ENCODE measurements at regions not wholly inside any gene's neighbourhood (a gene's known extent, or its start where the extent isn't known, plus 50 kb on each side); places are given as distances from the start of the nearest gene placed in this dataset.

DNA sequence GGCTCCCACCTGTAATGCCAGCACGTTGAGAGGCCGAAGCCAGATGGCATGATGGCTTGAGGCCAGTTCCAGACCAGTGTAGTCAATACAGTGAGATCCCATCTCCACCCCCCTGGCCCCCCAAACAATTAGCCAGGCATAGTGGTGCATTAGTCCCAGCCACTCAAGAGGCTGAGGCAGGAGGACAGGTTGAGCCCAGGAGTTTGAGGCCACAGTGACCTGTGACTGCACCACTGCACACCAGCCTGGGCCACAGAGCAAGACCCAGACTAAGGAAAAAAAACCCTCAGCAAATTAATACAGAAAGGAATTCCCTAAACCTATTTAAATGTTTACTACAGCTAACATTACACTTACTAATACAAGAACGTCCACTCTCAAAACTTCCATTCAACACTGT, 424.6 kb downstream of the SHQ1 start:
- no CpG with 5 or more reads among the region's 3 CpGs for WGBS (ENCODE audit: extremely low coverage, insufficient read length, low lambda C conversion rate)
- no peak overlapping the region for H4K91ac ChIP-seq (ENCODE audit: insufficient read length, low read depth, low read length)
- H4K5ac ChIP-seq (ENCODE audit: insufficient read length, low read depth, low read length): no peak overlapping the region
- Mint-ChIP-seq H3K27ac (peak overlapping the region in 1 of 3 experiments; percentile 14; a peak in 1 of 7 replicates), H3K36me3 (ENCODE audit: insufficient read depth in 1 of 3, low read depth in 3 of 3) (peaks cover 20 to 36% (median 29%) of the 10 kb centered on the region in 3 experiments), H3K4me3 (no peak overlapping the region), H3K9me3 (peaks cover 26 to 32% of the 10 kb centered on the region in 2 experiments), H3K4me1 (peaks cover 36 to 39% of the 10 kb centered on the region in 2 experiments), H3K27me3 (ENCODE audit: low read depth) (no peaks in the 10 kb centered on the region)
- H3K18ac ChIP-seq (ENCODE audit: insufficient read length, low read depth, low read length): no peak overlapping the region
- H3K56ac ChIP-seq (ENCODE audit: insufficient read length, low read depth, low read length): no peak overlapping the region
- TF ChIP-seq, protein P1, sequence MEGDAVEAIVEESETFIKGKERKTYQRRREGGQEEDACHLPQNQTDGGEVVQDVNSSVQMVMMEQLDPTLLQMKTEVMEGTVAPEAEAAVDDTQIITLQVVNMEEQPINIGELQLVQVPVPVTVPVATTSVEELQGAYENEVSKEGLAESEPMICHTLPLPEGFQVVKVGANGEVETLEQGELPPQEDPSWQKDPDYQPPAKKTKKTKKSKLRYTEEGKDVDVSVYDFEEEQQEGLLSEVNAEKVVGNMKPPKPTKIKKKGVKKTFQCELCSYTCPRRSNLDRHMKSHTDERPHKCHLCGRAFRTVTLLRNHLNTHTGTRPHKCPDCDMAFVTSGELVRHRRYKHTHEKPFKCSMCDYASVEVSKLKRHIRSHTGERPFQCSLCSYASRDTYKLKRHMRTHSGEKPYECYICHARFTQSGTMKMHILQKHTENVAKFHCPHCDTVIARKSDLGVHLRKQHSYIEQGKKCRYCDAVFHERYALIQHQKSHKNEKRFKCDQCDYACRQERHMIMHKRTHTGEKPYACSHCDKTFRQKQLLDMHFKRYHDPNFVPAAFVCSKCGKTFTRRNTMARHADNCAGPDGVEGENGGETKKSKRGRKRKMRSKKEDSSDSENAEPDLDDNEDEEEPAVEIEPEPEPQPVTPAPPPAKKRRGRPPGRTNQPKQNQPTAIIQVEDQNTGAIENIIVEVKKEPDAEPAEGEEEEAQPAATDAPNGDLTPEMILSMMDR (conservative IDR thresholded peaks at IDR 0.05): no peak
- no peaks in the 10 kb centered on the region for H3K27me3 ChIP-seq (ENCODE audit: insufficient read depth, low read length)
- no peak overlapping the region for H2AFZ ChIP-seq (ENCODE audit: low read length)
- H3K4ac ChIP-seq (ENCODE audit: low read depth, low read length): no peak overlapping the region
- H2BK15ac ChIP-seq (ENCODE audit: low read depth, low read length): no peak overlapping the region
- no peak overlapping the region for H2BK12ac ChIP-seq (ENCODE audit: insufficient read length, low read depth, low read length)
- H2BK5ac ChIP-seq (ENCODE audit: insufficient read length, low read length): no peak overlapping the region
- no peak overlapping the region for H2AK5ac ChIP-seq (ENCODE audit: insufficient read length, low read length)
- H3K23ac ChIP-seq (ENCODE audit: insufficient read length, low read depth, low read length): no peak overlapping the region
- no peak overlapping the region for H2BK20ac ChIP-seq (ENCODE audit: low read depth, low read length, poor library complexity, severe bottlenecking)
- no peak overlapping the region for H3K9ac ChIP-seq (ENCODE audit: extremely low read depth, insufficient read length, low read length)
- peaks cover 5% of the 10 kb centered on the region for H3K79me1 ChIP-seq (ENCODE audit: insufficient read depth, low read depth, low read length, poor library complexity, severe bottlenecking)
- no peaks in the 10 kb centered on the region for H4K20me1 ChIP-seq (ENCODE audit: control insufficient read depth, insufficient read depth, insufficient read length)
- H3K79me2 ChIP-seq (ENCODE audit: insufficient read depth, low read length): peaks cover 51% of the 10 kb centered on the region; the same call in 1 of the 2 replicates
- no peak overlapping the region for H3K4me2 ChIP-seq (ENCODE audit: insufficient read depth, insufficient read length, low read length)
- H4K8ac ChIP-seq (replicated peaks; ENCODE audit: insufficient read length, low read depth, low read length): no peak overlapping the region
- H3K4me1 ChIP-seq (ENCODE audit: insufficient read depth, low read length): 0 out of 2 replicates have a peak, but pooled peaks cover 2% of the 10 kb centered on the region
- H3K27ac ChIP-seq (ENCODE audit: insufficient read length, low read depth, low read length): no peak overlapping the region
- no peak overlapping the region for H3K14ac ChIP-seq (ENCODE audit: insufficient read depth, low read length)
- no peaks in the 10 kb centered on the region for H3K23me2 ChIP-seq (ENCODE audit: insufficient read length, low read depth, low read length, poor library complexity, severe bottlenecking)
- H3T11ph ChIP-seq (ENCODE audit: low read length): no peak overlapping the region
- no peaks in the 10 kb centered on the region for H3K9me3 ChIP-seq (ENCODE audit: control insufficient read depth, low read depth, low read length)
- H2BK120ac ChIP-seq (ENCODE audit: low read depth, low read length, poor library complexity, severe bottlenecking): no peak overlapping the region
- DNase-seq: no peak

All from H9 (cell line).